Cardiac muscle cell (in vitro differentiated cells and primary cell): ENCODE measurements at regions not wholly inside any gene's neighbourhood (a gene's known extent, or its start where the extent isn't known, plus 50 kb on each side); places are given as distances from the start of the nearest gene placed in this dataset.

Experiments used
- DNase-seq, 2 donors: peaks; one replicate each; pipeline versions ENCODE4 v3.0.0 to v3.0.0-alpha.2; 2010 to 2017; ENCODE audit warnings: low read depth in 1 of 2, low spot score in 1 of 2
- H3K27ac ChIP-seq: fragments of 200-600 bp; sonication (generic); 2 replicates; pipeline ENCODE4 v1.5.1; 2016
- H3K27me3 ChIP-seq: fragments of 200-600 bp; sonication (generic); 2 replicates; pipeline ENCODE4 v1.6.0; 2016; ENCODE audit warnings: control low read depth
- H3K36me3 ChIP-seq: fragments of 200-600 bp; sonication (generic); 2 replicates; pipeline ENCODE4 v1.5.1; 2016; ENCODE audit warnings: control low read depth
- H3K4me1 ChIP-seq: fragments of 200-600 bp; sonication (generic); 2 replicates; pipeline ENCODE4 v1.8.1; 2017; ENCODE audit warnings: low read depth, mild to moderate bottlenecking, mixed run types
- H3K4me3 ChIP-seq: fragments of 200-600 bp; sonication (generic); 2 replicates; pipeline ENCODE4 v1.5.1; 2016; ENCODE audit warnings: mild to moderate bottlenecking
- H3K9me3 ChIP-seq: fragments of 200-600 bp; sonication (generic); 2 replicates; pipeline ENCODE4 v1.5.1; 2017; ENCODE audit warnings: low read depth, mild to moderate bottlenecking, control low read depth
- CTCF ChIP-seq: IDR thresholded peaks from 2 replicates; pipeline ENCODE4 v1.5.1; 2012; ENCODE audit warnings: low read depth, mild to moderate bottlenecking, low read length

GRCh38 chr14:97318380-97318779, 521.2 kb downstream of the VRK1 start:
- Histone ChIP-seq H3K36me3 (no peaks in the 10 kb centered on the region), H3K4me3 (no peak overlapping the region), H3K9me3 (no peaks in the 10 kb centered on the region), H3K4me1 (no peaks in the 10 kb centered on the region), H3K27ac (no peak overlapping the region), H3K27me3 (no peaks in the 10 kb centered on the region)
- TF ChIP-seq CTCF: no peak
- DNase-seq: no peak

- Histone ChIP-seq H3K9me3 (no peaks in the 10 kb centered on the region), H3K4me1 (no peaks in the 10 kb centered on the region), H3K27me3 (no peaks in the 10 kb centered on the region), H3K4me3 (no peak overlapping the region), H3K36me3 (no peaks in the 10 kb centered on the region), H3K27ac (no peak overlapping the region)
- TF ChIP-seq CTCF: no peak
- DNase-seq: no peak
These were observed 522.5 kb downstream of the VRK1 start for GRCh38 chr14:97319691-97320090.

- DNase-seq: no peak
- Histone ChIP-seq H3K4me1 (no peaks in the 10 kb centered on the region), H3K27ac (no peak overlapping the region), H3K27me3 (no peaks in the 10 kb centered on the region), H3K36me3 (no peaks in the 10 kb centered on the region), H3K4me3 (no peak overlapping the region), H3K9me3 (no peaks in the 10 kb centered on the region)
- TF ChIP-seq CTCF: no peak
These were observed 531.6 kb downstream of the VRK1 start for GRCh38 chr14:97328743-97329142.

GRCh38 chr14:97329701-97330100, 532.5 kb downstream of the VRK1 start:
- no peak overlapping the region for H3K27ac ChIP-seq
- no peak for DNase-seq
- no peak for TF ChIP-seq CTCF
- H3K4me3 ChIP-seq: no peak overlapping the region
- no peaks in the 10 kb centered on the region for H3K4me1 ChIP-seq
- H3K9me3 ChIP-seq: no peaks in the 10 kb centered on the region
- no peaks in the 10 kb centered on the region for H3K36me3 ChIP-seq
- H3K27me3 ChIP-seq: no peaks in the 10 kb centered on the region

GRCh38 chr14:97331058-97331457, 533.9 kb downstream of the VRK1 start:
- no peak overlapping the region for H3K4me3 ChIP-seq
- DNase-seq: no peak
- H3K27ac ChIP-seq: no peak overlapping the region
- H3K36me3 ChIP-seq: no peaks in the 10 kb centered on the region
- no peaks in the 10 kb centered on the region for H3K9me3 ChIP-seq
- no peaks in the 10 kb centered on the region for H3K4me1 ChIP-seq
- no peak for TF ChIP-seq CTCF
- no peaks in the 10 kb centered on the region for H3K27me3 ChIP-seq

- no peaks in the 10 kb centered on the region for H3K4me1 ChIP-seq
- no peaks in the 10 kb centered on the region for H3K36me3 ChIP-seq
- no peak for TF ChIP-seq CTCF
- no peak overlapping the region for H3K4me3 ChIP-seq
- DNase-seq: no peak
- H3K9me3 ChIP-seq: no peaks in the 10 kb centered on the region
- no peaks in the 10 kb centered on the region for H3K27me3 ChIP-seq
- H3K27ac ChIP-seq: no peak overlapping the region
These were observed 534.3 kb downstream of the VRK1 start for GRCh38 chr14:97331526-97331925.
